Adipocyte (in vitro differentiated cells): ENCODE measurements at regions not wholly inside any gene's neighbourhood (a gene's known extent, or its start where the extent isn't known, plus 50 kb on each side); places are given as distances from the start of the nearest gene placed in this dataset.
A peak's percentile ranks its signal among the peaks of the same experiment; 100 is the strongest.

Experiments used
- DNase-seq: peaks from one replicate; pipeline ENCODE4 v3.0.0-alpha.2; 2015; ENCODE audit warnings: low read depth
- H3K27me3 ChIP-seq: replicated peaks from 2 replicates; pipeline ENCODE4 v1.7.0; 2013; ENCODE audit warnings: mild to moderate bottlenecking, low read length, moderate library complexity; ENCODE audit not compliant: control insufficient read depth, insufficient read depth
- H3K36me3 ChIP-seq: 2 replicates; pipeline ENCODE4 v1.7.0; 2013; ENCODE audit warnings: low read length, mild to moderate bottlenecking, moderate library complexity; ENCODE audit not compliant: control insufficient read depth, insufficient read depth, severe bottlenecking
- H3K4me1 ChIP-seq: 2 replicates; pipeline ENCODE4 v1.7.0; 2013; ENCODE audit warnings: mild to moderate bottlenecking, low read length, moderate library complexity; ENCODE audit not compliant: control insufficient read depth, insufficient read depth
- H3K4me3 ChIP-seq: 2 replicates; pipeline ENCODE4 v1.7.0; 2013; ENCODE audit warnings: mild to moderate bottlenecking, low read length, moderate library complexity
- H3K9ac ChIP-seq: 2 replicates; pipeline ENCODE4 v1.7.0; 2013; ENCODE audit warnings: mild to moderate bottlenecking, low read length, moderate library complexity
- H3K9me3 ChIP-seq: 2 replicates; pipeline ENCODE4 v1.7.0; 2013; ENCODE audit warnings: mild to moderate bottlenecking, low read length, moderate library complexity; ENCODE audit not compliant: control insufficient read depth

GRCh38 chr12:78447373-78447772 is 417.2 kb upstream of the SYT1 start:
- Histone ChIP-seq H3K36me3 (no peaks in the 10 kb centered on the region), H3K4me1 (peaks cover 5% of the 10 kb centered on the region), H3K9ac (no peak overlapping the region), H3K9me3 (no peaks in the 10 kb centered on the region), H3K27me3 (no peaks in the 10 kb centered on the region), H3K4me3 (no peak overlapping the region)
- no peak for DNase-seq

- no peak overlapping the region for H3K4me3 ChIP-seq
- DNase-seq = no peak
- H3K9me3 ChIP-seq = no peaks in the 10 kb centered on the region
- H3K36me3 ChIP-seq = no peaks in the 10 kb centered on the region
- no peak overlapping the region for H3K9ac ChIP-seq
- no peaks in the 10 kb centered on the region for H3K4me1 ChIP-seq
- H3K27me3 ChIP-seq = no peaks in the 10 kb centered on the region
Observed at GRCh38 chr12:78448692-78449091, 415.9 kb upstream of the SYT1 start.

DNA sequence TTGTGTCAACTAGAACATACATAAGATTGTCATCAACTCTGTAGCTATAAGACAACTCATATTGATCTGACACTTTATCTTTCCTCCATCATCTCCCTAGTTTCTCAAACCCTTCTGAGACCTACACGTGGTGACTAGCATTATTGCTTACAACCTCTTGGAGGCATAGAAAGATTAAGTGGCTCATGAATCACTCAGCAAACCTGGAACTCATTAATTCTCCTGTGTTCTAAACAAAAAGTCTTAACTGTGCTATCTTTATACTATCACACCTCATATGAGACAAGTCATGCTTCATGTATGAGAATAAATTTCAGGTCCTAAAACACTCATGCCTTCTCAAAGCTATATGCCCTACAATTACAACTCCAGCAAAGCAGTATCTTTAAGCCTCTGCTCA is 408.6 kb upstream of the SYT1 start:
- Histone ChIP-seq H3K4me3 (no peak overlapping the region), H3K27me3 (no peaks in the 10 kb centered on the region), H3K4me1 (no peaks in the 10 kb centered on the region), H3K9ac (no peak overlapping the region), H3K9me3 (no peaks in the 10 kb centered on the region), H3K36me3 (no peaks in the 10 kb centered on the region)
- DNase-seq = no peak

DNA sequence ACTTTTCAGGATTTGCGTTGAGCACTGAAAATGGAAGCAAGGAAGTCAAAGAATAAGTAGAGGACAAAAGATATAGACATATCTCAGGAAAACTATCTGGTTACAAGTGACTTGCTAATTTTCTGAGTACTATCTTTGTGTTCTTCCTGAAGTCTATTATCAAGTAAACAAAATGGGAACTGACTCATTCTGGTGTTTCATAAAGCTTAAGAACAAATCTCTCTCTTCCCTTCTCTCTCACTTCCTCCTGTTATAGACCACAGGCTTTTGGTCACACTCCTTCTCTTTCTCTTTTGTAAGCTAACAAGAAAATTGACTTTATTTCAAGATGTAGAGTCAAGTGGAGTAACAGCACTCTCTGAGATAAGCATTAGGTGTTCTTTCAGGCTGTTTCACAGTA is 406.6 kb upstream of the SYT1 start:
- peak; percentile 37 for DNase-seq
- H3K9me3 ChIP-seq = no peaks in the 10 kb centered on the region
- no peaks in the 10 kb centered on the region for H3K4me1 ChIP-seq
- no peak overlapping the region for H3K4me3 ChIP-seq
- H3K27me3 ChIP-seq = no peaks in the 10 kb centered on the region
- H3K36me3 ChIP-seq = no peaks in the 10 kb centered on the region
- no peak overlapping the region for H3K9ac ChIP-seq

DNA sequence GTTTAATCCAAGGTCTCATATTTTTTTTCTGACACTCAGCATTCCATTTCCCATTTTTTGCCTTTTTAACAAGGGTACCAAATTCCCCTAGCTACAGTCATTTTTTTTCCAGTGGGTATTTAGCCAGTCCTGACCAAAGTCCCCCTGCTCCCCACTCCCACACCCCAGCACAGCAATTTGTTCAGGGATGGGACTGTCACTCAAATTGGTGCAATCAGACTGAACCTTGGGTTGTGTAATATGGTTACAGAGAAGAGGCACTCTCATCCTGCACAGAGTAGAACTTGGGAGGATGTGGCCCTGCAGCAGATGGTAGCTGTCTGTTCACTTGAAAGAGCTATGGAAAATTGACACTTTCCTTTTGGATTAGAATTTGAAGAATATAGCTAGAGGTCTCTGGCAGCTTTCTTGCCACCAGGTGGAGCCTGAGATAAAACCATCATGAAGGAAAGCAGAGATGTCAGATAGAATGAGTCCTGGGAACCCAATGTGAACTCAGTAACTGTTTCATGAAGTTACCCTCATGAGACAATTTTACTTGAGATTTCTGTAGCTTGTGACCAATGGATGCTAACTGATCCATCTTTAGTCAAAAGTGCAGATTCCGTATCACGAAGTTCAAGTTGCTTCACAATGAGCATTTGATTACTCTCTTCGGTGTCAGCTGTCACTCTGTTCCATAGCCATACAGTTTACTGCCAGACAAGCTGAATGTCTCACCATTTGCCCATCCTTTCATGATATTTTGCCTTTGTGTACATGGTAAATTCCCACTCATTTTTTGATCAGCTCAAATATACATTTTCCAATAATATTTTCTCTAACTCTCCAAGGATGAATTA is 394.0 kb upstream of the SYT1 start:
- Histone ChIP-seq H3K9me3 (no peaks in the 10 kb centered on the region), H3K4me3 (no peak overlapping the region), H3K4me1 (no peaks in the 10 kb centered on the region), H3K27me3 (no peaks in the 10 kb centered on the region), H3K9ac (no peak overlapping the region), H3K36me3 (no peaks in the 10 kb centered on the region)
- peak; percentile 72 for DNase-seq

- H3K36me3 ChIP-seq = no peaks in the 10 kb centered on the region
- DNase-seq = peak; percentile 34
- no peaks in the 10 kb centered on the region for H3K9me3 ChIP-seq
Observed at GRCh38 chr12:78473136-78473535, 391.4 kb upstream of the SYT1 start.

GRCh38 chr12:78473561-78473960 is 391.0 kb upstream of the SYT1 start:
- Histone ChIP-seq H3K4me3 (no peak overlapping the region), H3K4me1 (no peaks in the 10 kb centered on the region), H3K9me3 (peaks cover 3% of the 10 kb centered on the region), H3K36me3 (no peaks in the 10 kb centered on the region), H3K9ac (no peak overlapping the region), H3K27me3 (peaks cover 3% of the 10 kb centered on the region)
- no peak for DNase-seq

More at GRCh38 chr12:78473136-78473535, 391.4 kb upstream of the SYT1 start:
- no peak overlapping the region for H3K9ac ChIP-seq
- no peaks in the 10 kb centered on the region for H3K4me1 ChIP-seq
- no peak overlapping the region for H3K4me3 ChIP-seq
- H3K27me3 ChIP-seq = peaks cover 3% of the 10 kb centered on the region

DNA sequence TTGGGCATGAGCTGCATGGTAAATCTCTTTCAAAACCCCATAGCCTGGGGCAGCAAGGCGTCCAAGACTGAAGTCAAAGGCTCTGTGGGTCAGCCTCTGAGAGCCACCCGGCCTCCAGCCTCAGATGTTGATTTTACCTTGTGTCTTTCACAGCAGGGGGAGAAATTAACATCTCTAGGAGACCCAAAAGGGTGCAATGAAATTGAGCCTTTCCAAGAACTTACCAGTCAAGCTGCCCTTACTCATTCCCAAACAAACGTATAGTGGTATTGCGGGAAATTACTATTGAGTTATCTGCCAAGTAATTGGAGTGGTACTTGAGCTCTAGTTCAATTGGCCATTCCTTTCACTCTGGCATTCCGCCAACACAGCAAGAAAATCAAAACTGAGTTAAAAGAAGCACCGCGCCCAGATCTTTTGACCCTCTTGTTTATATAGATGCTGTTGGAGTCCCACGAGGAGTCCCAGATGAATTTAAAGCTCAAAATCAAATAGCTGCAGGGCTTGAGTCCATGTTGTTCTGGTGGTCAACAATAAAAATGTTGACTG is 380.7 kb upstream of the SYT1 start:
- Histone ChIP-seq H3K4me1 (no peaks in the 10 kb centered on the region), H3K4me3 (no peak overlapping the region), H3K27me3 (peaks cover 2% of the 10 kb centered on the region), H3K36me3 (no peaks in the 10 kb centered on the region), H3K9ac (no peak overlapping the region), H3K9me3 (no peaks in the 10 kb centered on the region)
- DNase-seq = no peak

DNA sequence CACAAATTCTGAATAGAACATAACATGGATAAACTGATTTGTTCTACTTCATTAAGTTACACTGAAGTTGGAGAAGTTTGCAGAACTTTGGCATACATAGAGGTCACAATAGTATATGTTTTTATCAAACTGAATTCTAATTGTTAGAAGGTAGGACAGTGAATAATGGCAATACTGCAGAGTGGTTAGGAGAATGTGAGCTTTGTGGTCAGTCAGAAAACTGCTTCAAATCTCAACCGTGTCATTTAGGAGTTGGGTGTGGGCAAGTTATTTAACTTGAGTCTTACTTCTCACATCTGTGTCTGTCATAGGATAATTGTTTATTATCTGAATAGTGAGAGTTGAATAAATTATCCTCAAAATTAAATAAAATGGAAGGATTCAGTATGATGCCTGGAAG is 374.6 kb upstream of the SYT1 start:
- Histone ChIP-seq H3K27me3 (no peaks in the 10 kb centered on the region), H3K9me3 (no peaks in the 10 kb centered on the region), H3K36me3 (no peaks in the 10 kb centered on the region), H3K4me3 (no peak overlapping the region), H3K9ac (no peak overlapping the region), H3K4me1 (no peaks in the 10 kb centered on the region)
- DNase-seq = no peak

GRCh38 chr12:78490861-78491260 is 373.7 kb upstream of the SYT1 start:
- Histone ChIP-seq H3K4me1 (no peaks in the 10 kb centered on the region), H3K9me3 (no peaks in the 10 kb centered on the region), H3K4me3 (no peak overlapping the region), H3K36me3 (no peaks in the 10 kb centered on the region), H3K9ac (no peak overlapping the region), H3K27me3 (no peaks in the 10 kb centered on the region)
- peak; percentile 62 for DNase-seq

DNA sequence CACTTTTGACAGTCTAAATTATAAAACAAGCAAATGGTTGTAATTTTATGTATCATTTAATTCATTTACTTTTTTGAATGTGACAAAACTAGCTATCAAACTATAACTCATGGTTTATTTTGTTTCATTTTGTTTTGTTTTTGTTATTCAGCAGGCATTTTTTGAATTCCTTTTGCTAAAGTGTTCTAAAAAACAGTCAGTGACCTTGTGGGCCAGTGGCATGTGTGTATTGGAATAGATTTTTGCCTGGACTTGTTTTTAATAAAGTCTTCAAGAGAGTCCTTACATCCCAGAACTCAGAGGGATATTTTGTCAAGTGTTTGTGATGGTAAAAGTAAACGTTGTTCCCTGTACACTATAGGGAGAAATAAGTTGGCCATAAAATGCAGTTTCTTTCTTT is 369.7 kb upstream of the SYT1 start:
- no peak overlapping the region for H3K4me3 ChIP-seq
- no peaks in the 10 kb centered on the region for H3K27me3 ChIP-seq
- no peaks in the 10 kb centered on the region for H3K4me1 ChIP-seq
- peak; percentile 66 for DNase-seq
- H3K9me3 ChIP-seq = no peaks in the 10 kb centered on the region
- no peaks in the 10 kb centered on the region for H3K36me3 ChIP-seq
- no peak overlapping the region for H3K9ac ChIP-seq
